Stimulated activated CD8-positive, alpha-beta memory T cell treated with anti-CD3 and anti-CD28 coated beads, Interleukin-2, amount 100 ng/mL, for 1 hour (primary cell): ENCODE measurements at regions not wholly inside any gene's neighbourhood (a gene's known extent, or its start where the extent isn't known, plus 50 kb on each side); places are given as distances from the start of the nearest gene placed in this dataset.
"Not testable (repeated sequence)": the region's sequence is repeated elsewhere in the genome, so short reads cannot be mapped to it uniquely, and the experiment has no call there.

Source experiments
- DNase-seq, 2 donors: peaks; one replicate each; pipeline ENCODE4 v3.0.0-alpha.2; 2020; ENCODE audit warnings: low read depth in 2 of 2

DNA sequence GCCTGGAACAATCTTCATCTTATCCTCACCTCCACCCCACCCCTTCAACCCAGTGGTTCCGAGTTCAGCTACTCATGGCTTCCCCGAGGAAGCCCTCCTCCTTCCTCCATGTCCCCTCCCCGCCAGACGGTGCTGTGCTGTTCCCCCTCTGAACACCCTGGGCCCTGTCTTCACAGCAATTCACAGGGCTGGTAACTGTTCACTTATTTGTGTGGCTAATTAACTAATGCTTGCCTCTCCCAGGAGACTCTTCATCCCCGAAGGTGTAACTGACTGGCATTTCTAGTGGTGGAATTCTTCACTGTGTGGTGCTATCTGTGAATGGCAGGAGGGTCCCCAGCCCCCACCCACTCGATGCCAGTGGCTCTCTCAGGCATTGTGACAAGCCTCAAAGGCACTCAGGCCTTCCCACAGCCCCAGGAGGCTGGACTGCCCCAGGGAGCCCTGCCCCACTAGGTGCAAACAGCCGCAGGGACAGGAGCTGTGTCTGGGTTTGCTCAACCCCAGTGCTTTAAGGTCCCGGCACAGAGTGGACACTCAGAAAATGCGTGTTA is 133.7 kb upstream of the ID2 start:
- DNase-seq = no peak

DNA sequence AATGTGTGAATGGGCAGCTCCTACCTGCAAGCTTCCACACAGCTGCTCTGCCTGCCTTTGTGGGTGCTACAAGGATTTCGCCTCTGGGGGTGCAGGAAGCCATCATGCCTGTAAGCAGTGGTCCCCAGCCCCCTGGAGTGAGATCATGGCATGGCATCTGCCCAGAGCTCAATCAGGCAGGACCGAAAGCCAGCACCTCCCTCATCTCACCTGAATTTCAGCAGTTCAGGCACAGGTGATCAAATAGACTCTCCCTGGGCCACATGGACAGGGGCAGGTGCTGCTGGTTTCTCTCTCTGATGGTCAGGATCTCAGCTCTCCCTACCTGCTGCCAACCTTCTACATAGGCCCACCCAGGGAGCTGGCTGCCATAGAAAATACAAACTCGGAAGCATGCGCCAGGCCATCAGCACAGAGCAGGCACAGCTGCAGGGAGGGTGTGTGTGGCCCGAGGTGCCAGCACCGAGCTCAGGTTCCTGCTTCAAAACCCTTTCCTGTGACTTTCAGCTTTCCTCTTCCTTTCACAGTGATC is 133.2 kb upstream of the ID2 start:
- no peak for DNase-seq

DNA sequence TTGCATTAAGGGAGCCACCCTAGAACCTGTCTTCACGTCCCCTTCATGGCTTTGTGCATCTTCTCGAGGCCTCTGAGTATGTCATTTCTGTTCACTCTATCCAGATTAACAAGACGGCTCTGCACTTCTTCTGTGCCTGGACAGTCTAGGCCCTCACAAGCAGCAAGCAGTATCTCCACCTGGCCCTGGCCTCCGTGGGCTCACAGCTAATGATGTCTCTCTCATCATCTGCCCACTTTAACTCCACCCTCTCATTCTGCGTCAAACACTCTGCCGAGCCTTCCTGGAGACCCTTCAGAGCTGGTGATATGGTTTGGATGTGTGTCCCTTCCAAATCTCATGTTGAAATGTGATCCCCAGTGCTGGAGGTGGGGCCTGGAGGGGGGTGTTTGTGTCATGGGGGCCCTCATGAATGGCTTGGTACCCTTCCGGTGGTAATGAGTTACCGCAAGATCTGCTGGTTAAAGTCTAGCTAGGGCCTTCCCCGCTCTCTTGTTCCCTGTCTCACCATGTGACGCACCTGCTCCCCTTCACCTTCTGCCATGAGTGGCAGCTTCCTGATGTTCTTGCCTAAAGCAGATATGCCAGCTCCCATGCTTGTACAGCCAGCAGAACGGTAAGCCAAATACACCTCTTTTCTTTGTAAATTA is 132.5 kb upstream of the ID2 start:
- DNase-seq = no peak

DNA sequence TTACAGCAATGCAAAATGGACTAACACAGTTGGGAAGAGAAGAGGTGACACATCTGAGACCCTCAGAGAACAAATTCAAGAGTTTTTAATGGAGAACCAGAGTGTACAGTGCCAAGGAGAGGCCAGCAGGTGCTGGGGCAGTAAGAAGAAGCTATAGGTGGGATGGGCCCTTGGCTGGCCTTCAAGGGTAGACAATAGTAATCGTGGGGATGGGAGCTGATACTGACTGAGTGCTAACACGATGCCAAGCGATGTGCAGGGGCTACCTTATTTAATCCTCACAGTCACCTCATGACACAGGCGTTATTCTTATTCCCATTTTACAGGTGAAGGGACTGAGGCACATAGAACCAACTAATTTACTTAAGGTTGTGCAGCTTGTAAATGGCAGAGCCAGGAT is 131.9 kb upstream of the ID2 start:
- DNase-seq = no peak

DNA sequence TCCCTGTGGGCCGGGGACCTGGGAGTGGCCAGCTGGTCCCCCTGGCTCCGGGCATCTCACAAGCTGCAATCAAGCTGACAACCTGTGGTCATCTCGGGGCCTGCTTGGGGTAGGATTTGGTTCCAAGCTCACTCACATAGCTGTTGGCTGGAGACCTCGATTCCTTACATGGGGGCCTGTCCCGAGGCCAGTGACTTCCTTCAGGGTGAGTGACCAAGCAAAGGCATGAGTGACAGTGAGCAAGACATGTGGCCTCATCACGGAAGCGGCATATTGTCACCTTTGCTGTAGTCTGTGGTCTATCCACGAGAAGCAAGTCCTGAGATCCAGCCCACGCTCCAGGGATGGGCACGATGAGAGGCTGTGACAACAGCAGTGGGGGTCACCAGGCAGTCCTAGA is 131.4 kb upstream of the ID2 start:
- DNase-seq = no peak

DNA sequence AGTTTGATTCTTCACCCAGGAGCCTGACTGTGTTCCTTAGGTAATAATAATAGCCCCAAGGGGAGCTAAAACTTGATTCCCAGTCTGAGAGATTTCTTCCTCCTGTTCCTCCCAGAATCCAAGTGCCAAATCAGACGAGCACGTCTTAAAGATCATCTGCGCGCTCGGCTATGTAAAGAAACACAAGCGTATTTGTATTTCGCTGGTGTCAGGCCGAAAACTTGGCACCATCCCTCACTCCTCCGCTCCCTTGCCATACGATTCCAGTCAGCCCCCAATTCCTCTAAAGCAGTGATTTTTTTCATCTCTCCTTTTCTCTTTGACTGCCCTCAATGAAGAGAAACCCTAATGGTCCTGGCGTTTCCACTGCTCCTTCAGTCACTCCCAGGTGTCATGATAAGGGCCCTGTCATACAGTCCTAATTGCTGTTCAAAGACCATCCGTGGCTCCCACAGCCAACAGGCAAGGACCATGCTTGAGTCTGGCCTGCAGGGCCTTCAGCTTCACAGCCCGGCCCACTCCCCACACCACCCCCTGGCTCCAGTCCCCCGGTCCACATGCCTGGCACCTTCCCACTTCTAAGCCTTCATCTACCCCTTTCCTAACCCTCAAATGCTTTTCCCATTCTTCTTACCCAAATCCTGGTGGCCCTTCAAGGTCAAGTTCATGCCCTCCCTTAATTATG is 130.8 kb upstream of the ID2 start:
- DNase-seq = no peak

DNA sequence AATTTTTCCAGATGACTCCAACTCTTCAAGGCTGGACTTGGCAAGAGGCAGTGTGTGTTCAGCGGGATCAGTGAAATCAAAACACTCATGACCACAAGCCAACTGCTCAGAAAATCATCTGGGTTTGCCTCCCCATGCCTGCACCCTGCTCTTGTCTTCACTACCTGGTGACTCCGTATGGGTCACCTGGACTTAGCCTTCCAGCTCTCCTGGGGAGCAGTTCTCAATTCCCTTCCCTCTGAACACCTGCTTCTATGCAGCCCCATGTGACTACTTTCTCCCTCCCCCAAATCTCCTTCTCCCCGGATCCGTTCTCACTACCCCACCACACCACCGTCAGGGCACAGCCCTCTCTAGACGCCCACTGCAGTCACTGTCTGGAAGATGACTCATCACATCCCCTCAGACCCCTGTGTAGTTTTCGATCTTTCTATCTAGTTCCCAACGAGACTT is 130.2 kb upstream of the ID2 start:
- no peak for DNase-seq

DNA sequence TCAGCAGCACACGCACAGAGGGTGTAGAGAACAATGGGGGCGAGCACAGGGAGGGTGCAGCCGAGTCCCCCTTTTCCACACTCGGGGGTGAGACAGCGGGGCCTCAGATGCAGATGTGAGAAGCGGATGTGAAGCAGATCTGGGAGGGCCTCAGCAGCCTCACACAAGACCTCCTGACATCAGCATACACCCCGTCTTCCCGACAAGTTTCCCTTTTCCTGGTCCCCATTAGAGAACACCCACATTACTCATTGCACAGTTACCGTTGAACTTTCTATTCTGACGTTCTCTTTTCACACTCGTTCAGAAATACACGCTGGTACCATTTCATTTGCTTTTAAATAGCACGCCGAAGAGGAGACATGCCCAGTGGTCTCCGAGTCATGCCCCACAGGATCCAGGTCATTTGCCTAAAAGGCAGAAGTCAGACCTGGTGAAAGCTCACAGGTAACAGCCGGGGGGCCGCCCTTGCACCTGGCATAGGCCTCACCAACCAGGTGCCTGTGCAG is 129.5 kb upstream of the ID2 start:
- no peak for DNase-seq

DNA sequence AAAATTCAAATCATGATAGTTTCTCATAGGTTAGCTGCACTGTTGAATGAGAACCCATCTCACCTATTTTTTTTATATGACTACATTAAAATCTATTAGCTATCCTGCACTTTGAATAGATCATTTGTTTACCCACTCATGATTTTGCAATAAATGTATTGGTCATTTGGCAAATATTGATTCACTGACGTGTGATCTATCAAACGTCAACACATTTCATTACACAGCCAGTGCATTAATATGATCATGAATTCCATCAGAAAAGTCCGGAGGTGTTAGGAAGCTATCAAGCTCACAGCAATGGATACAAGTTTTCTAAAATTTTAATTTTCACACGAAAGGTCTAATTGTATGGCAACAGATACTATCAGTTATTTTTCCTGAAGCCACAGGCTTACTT is 128.2 kb upstream of the ID2 start:
- DNase-seq = no peak

DNA sequence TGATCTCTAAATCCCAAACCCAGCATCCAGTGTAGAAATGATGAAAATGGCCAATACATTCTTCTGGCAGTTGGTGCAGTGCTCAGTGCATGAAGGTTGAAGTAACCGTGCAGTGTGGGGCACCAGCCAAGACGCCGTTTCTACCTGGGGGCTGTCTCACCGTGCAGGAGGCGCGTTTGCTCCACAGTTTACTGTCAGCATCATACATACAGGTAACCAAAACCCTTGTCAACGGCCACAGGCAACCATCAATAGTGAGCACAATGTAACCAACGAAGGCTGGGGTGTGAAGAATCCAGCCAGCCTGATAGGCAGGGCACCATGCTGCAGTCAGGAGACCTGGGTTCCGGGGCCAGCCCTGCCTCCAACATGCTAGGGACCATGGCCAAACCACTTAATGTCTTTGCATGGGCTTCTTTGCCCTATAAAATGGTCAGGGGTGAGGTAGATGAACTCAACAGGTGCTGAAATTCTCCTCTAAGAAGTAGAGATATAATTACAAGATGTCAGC is 127.5 kb upstream of the ID2 start:
- no peak for DNase-seq

DNA sequence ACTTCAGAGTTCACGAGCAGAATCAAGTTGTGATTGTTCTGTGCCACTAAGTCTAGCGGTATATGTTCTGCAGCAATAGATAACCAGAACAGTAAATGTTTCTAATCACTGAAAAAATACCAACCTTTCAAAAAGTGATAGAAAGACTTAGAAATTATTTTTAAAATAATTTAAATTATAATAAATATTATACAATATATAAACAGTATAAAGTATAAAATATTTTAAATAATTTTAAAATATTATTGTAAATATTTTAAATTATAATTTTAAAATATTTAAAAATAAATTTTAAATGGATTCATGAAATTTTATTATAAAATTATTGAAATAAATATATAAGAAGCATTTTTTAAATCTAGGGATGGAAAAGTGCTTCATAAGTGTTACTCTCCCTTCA is 126.3 kb upstream of the ID2 start:
- no peak for DNase-seq

DNA sequence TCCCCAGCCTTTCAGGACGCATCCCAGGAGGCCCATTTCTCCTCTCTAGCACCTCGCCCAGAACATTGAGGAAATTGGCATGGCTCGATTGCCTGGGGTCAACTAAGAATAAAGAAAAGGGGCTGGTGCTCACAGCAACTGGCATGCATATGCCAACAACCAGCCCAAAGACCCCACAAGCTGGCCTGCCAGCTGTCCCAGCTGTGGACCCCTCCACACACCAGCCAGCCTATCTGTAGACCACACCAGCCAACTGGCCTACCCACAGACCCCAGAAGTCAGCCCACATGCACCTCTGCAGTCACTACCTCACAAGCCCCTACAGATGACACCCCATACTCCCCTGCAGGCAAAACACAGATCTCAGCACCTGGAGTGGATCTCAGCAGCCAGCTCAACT is 123.8 kb upstream of the ID2 start:
- DNase-seq = no peak

DNA sequence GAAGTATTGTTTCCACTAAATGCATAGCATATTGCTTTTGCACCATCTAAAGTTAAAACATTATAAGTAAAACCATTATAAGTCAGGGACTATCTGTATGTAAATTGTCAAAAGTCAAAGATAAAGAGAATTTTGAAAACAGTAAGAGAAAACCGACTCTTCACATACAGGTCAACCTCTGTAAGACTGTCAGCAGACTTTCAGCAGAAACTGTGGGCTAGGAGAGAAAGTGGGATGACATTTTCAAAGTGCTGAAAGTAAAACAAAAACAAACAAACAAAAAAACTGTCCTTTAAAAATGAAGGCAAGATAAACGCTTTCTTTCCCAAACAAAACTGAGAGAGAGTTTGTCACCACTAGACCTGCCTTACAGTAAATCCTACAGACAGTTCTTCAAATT is 122.9 kb upstream of the ID2 start:
- DNase-seq = no peak

DNA sequence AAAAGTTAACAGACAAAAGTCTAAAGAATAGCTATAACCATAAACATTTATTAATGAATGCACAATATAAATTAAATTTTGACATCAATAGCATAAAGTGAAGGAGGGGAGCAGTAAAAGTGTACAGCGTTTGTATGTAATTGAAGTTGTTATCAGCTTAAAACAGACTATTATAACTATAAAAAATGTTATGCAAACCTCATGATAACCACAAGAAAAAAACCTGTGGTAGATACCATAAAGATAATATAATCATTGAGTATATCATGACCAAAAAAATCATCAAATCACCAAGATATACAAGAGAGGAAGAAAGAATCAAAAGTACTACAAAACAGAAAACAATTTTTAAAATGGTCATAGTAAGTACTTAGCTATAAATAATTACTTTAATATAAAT is 122.1 kb upstream of the ID2 start:
- no peak for DNase-seq

DNA sequence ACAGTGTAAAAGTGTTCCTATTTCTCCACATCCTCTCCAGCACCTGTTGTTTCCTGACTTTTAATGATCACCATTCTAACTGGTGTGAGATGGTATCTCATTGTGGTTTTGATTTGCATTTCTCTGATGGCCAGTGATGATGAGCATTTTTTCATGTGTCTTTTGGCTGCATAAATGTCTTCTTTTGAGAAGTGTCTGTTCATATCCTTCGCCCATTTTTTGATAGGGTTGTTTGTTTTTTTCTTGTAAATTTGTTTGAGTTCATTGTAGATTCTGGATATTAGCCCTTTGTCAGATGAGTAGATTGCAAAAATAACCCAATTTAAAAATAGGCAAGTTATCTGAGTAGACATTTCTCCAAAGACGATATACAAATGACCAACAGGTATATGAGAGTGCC is 120.2 kb upstream of the ID2 start:
- DNase-seq = not testable (repeated sequence)

DNA sequence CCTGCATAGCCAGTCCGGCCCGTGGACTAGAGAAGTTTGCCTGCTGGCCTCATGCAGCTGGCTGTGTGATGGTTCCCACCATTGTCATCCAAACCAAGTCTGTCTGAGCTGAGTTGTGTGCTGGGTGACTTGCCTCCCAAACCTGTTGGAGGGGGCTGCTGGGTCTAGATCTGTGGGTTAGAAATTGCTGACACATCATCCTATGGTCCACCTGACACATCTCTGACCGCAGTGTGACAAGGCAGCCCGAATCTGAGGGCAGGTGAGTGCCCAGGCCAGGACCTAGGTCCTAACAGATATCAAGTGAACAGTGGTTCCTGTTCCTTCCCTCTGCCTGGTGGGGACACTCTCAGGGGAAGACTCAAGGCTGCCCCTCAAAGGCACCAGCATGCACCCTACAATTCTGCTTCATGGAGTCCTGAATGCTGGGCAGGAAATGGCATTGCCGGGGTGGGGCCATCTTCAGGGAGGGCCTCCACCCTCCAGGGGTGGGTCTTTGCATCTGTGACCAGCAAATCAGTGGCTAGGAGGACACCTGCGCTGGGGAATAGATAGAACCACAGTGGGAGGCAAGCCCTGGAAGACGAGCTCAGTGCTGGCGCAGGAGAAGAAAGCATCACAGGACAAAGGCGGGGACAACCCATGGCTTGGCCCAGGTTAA is 117.9 kb upstream of the ID2 start:
- no peak for DNase-seq

DNA sequence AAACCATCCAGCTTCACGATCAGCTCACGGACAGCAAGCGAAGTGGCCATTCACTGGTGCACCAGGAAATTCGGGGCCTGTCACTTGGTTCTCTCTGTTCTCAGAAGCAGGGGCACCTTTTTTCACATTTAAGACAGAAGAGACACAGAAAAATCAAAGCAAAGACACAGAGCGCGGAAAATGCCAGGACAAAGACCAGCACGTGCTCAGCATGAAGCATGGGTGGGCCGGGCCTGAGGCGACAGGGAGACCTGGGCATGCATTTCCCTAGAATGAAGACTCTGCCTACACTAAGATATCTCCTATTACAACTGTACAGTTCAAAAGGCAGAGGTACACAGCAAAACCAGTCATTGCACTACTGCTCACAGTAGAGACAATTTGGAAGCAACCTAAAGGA is 117.4 kb upstream of the ID2 start:
- DNase-seq = no peak

DNA sequence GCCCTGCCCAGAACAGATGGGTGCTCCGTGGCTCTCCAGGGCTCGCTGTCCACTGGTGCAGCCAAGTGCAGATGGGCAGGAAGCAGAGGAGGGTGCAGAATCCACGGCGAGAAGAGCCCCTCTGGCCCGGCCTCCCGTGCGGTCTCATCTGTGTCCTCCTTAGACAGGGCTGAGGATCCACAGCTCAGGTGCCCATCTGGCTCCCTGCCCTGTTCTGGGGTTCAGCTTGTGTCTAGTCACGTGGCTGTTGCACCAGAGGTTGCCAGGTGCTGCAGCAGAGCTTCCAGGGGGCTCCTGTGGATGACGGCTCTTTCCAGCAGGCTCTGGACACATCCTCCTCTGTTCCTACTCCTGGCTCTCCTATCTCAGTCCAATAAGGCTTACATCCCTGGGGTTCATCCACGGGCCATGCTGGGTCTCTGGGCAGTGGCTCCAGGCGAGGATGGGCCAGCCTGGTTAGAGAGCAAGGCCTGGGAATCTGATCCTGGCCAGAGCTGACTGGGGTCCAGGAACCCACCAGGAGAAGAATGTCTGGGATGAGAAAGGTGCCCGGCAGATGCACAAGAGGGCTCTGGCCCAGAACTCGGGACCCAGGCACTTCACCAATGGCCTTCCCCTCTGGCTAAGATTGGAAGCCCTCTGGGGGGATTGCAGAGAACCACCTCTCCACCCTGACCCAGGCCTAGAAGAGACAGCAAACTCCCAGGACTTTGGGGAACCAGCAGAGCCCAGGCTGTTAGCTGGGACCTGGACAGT is 116.3 kb upstream of the ID2 start:
- DNase-seq = no peak

DNA sequence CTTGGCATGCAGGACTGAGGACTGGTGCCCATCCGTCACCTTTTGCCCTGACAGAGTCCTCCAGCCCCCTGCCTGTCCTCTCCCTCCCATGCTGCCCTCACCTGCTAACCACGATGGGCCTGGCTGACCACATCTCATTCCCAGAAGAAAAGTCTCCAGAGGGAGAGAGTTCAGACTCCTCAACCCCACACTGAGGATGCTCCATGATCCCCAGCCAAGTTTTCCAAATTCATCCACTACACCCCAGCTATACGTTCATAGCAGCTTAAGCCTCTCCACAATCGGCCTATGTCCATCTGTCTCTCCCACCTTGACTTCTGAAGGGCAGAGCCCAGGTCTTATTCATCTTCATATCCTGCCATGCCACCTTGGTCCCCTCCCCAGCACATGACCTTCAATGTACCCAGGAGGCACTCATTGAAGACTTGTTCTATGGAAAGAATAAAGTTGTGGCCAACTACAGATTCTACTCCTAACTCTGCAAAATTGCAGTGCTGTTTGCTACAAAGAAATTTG is 115.6 kb upstream of the ID2 start:
- no peak for DNase-seq

DNA sequence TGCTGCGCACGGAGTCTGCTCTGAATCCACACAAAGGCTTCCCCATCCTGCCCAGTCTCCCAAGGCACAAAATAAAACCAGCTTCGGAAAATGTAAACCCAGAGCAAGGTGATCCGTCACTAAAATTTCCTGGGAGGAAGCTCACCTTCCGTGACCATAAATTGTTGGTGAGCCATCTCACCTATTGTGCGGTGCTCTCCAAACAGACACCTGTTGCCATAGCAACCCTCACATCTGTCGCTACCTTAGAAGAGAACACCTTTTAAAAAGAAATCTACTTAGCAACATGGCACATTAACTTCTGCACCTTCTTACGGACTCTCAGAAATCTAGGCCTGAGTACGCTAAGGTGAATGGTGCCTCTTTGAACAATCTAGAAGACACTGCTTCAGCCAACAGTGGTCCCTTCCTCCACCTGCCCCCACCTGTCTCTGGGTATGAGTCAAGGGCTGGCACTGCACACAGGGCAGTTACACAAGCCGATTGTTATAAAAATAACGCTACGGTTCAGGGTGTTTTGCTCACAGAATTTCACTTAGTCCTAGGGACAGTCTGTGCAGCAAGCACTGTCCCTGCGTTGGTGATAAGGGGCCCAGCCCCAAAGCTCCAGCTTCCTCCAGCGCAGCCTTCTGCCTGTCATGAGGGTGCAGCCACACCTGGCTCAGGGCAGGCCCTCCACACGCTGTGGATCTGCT is 114.9 kb upstream of the ID2 start:
- no peak for DNase-seq
